ENCODE measurements at regions not wholly inside any gene's neighbourhood (a gene's known extent, or its start where the extent isn't known, plus 50 kb on each side); places are given as distances from the start of the nearest gene placed in this dataset.

- no peaks in the 10 kb centered on the region for H3K9me3 Mint-ChIP-seq
- ATAC-seq (replicated peaks in 1 of 2) (no peak), DNase-seq (no peak)
- no peak overlapping the region for H3K4me3 Mint-ChIP-seq
- no peak overlapping the region for H3K27ac Mint-ChIP-seq
- H3K36me3 Mint-ChIP-seq (ENCODE audit: insufficient read depth in 2 of 2) = no peaks in the 10 kb centered on the region
- no peaks in the 10 kb centered on the region for H3K4me1 Mint-ChIP-seq (ENCODE audit: low read depth)
- peaks cover 15% of the 10 kb centered on the region for H3K27me3 Mint-ChIP-seq (ENCODE audit: low read depth)
These were observed 175.5 kb upstream of the TUT7 start for GRCh38 chr9:86529496-86530275.

- Mint-ChIP-seq H3K27ac (no peak overlapping the region), H3K36me3 (ENCODE audit: insufficient read depth in 2 of 2) (no peaks in the 10 kb centered on the region), H3K27me3 (ENCODE audit: low read depth) (peaks cover 15% of the 10 kb centered on the region), H3K4me3 (no peak overlapping the region), H3K9me3 (no peaks in the 10 kb centered on the region), H3K4me1 (ENCODE audit: low read depth) (no peaks in the 10 kb centered on the region)
- no peak for ATAC-seq (replicated peaks in 1 of 2)
- DNase-seq = no peak
These were observed 171.8 kb upstream of the TUT7 start for GRCh38 chr9:86526021-86526420.

GRCh38 chr9:86525182-86525581, 171.0 kb upstream of the TUT7 start:
- no peak for DNase-seq
- Mint-ChIP-seq H3K9me3 (no peaks in the 10 kb centered on the region), H3K27ac (no peak overlapping the region), H3K27me3 (ENCODE audit: low read depth) (peaks cover 15% of the 10 kb centered on the region), H3K4me3 (no peak overlapping the region), H3K36me3 (ENCODE audit: insufficient read depth in 2 of 2) (no peaks in the 10 kb centered on the region), H3K4me1 (ENCODE audit: low read depth) (no peaks in the 10 kb centered on the region)
- ATAC-seq (replicated peaks in 1 of 2) = no peak

DNA sequence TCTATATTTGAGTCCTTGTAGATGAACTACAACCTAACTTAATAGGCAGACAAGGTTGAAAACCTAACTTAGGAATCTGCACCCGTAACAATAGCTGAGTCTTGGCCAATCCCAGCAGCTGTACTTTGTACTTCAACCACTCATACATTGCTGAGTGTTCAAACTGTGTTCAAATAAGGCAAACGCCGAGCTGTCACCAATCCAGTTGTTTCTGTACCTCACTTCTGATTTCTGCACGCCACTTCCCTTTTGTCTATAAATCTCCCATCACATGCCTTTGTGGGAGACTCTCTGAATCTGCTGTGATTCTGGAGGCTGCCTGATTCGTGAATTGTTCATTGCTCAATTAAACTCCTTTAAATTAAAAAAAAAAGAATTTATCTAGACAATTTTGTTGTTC, 167.8 kb upstream of the TUT7 start:
- Mint-ChIP-seq H3K27me3 (ENCODE audit: low read depth) (peaks cover 6% of the 10 kb centered on the region), H3K27ac (no peak overlapping the region), H3K9me3 (no peaks in the 10 kb centered on the region), H3K36me3 (ENCODE audit: insufficient read depth in 2 of 2) (no peaks in the 10 kb centered on the region), H3K4me1 (ENCODE audit: low read depth) (no peaks in the 10 kb centered on the region), H3K4me3 (no peak overlapping the region)
- no peak for ATAC-seq (replicated peaks in 1 of 2)
- no peak for DNase-seq

DNA sequence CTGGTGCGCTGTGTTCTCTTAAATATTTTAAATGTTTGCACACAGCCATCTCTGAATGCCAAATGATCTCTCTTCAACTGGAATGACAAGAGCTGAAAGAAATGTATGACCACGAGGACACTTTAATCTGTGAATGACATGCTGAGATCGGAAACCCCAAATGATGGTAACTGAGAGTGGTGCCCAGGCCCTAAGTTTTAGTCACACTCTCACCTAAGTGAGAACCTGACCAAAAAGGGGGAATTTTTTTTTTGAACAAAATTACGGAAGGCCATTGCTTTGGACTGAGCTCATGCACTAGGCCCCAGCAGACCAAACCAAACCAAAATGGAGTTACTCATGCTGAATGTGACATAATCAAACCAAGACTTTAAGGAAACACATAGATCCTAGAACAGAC, 167.1 kb upstream of the TUT7 start:
- no peak overlapping the region for H3K4me3 Mint-ChIP-seq

GRCh38 chr9:86519066-86519615, 164.9 kb upstream of the TUT7 start:
- Mint-ChIP-seq H3K4me1 (ENCODE audit: low read depth) (no peaks in the 10 kb centered on the region), H3K27ac (no peak overlapping the region), H3K9me3 (no peaks in the 10 kb centered on the region), H3K27me3 (ENCODE audit: low read depth) (peaks cover 17% of the 10 kb centered on the region), H3K4me3 (no peak overlapping the region), H3K36me3 (ENCODE audit: insufficient read depth in 2 of 2) (no peaks in the 10 kb centered on the region)
- ATAC-seq (replicated peaks in 1 of 2) = no peak
- DNase-seq = no peak

More for the DNA sequence above, 167.1 kb upstream of the TUT7 start:
- ATAC-seq (replicated peaks in 1 of 2) = no peak
- Mint-ChIP-seq H3K4me1 (ENCODE audit: low read depth) (no peaks in the 10 kb centered on the region), H3K27me3 (ENCODE audit: low read depth) (peaks cover 7% of the 10 kb centered on the region), H3K27ac (no peak overlapping the region), H3K36me3 (ENCODE audit: insufficient read depth in 2 of 2) (no peaks in the 10 kb centered on the region), H3K9me3 (no peaks in the 10 kb centered on the region)
- no peak for DNase-seq

DNA sequence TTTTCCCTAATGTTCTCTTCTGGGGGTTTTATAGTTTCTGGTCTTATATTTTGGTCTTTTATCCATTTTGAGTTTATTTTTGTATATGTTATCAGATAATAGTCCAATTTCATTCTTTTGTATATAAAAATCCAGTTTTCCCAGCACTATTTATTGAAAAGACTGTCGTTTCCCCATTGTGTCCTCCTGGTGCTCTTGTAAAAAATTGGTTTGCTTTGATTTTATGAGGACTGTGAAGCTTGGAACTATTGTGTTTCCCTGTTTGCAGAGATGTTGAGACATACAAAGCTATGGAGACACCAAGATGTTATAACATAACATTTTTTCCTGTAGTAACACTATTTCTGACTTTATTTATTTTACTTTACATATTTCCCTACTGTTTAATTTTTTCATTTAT, 163.3 kb upstream of the TUT7 start:
- Mint-ChIP-seq H3K27ac (no peak overlapping the region), H3K4me3 (no peak overlapping the region), H3K9me3 (no peaks in the 10 kb centered on the region), H3K4me1 (ENCODE audit: low read depth) (no peaks in the 10 kb centered on the region), H3K27me3 (ENCODE audit: low read depth) (peaks cover 25% of the 10 kb centered on the region), H3K36me3 (ENCODE audit: insufficient read depth in 2 of 2) (no peaks in the 10 kb centered on the region)
- DNase-seq (no peak), ATAC-seq (replicated peaks in 1 of 2) (no peak)

DNA sequence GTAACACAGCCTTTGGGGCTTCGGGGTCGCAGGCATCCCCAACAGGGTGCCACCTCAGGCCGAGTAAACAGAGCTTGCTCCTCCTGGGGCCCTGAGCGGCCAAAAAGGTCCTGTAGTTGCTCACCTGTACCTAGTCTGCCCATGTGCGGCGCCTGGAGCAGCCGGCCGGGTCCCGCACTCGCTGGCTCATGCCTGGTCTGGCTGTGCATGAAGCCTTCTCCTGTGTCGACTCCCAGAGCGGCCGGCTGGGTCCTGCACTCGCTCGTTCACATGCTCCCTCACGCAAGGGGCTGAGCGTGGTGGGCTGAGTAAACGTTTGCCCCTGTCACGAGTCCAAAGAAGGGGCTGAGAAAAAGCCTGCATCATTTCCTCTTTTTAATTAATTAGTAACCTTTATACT, 162.4 kb upstream of the TUT7 start:
- Mint-ChIP-seq H3K27ac (no peak overlapping the region), H3K4me1 (ENCODE audit: low read depth) (no peaks in the 10 kb centered on the region), H3K36me3 (ENCODE audit: insufficient read depth in 2 of 2) (no peaks in the 10 kb centered on the region), H3K4me3 (no peak overlapping the region), H3K27me3 (ENCODE audit: low read depth) (peaks cover 25% of the 10 kb centered on the region), H3K9me3 (no peaks in the 10 kb centered on the region)
- no peak for ATAC-seq (replicated peaks in 1 of 2)
- DNase-seq = no peak

GRCh38 chr9:86515221-86515620, 161.0 kb upstream of the TUT7 start:
- H3K27ac Mint-ChIP-seq = no peak overlapping the region
- no peak for DNase-seq
- H3K36me3 Mint-ChIP-seq (ENCODE audit: insufficient read depth in 2 of 2) = no peaks in the 10 kb centered on the region
- H3K4me3 Mint-ChIP-seq = no peak overlapping the region
- no peak for ATAC-seq (replicated peaks in 1 of 2)
- H3K9me3 Mint-ChIP-seq = no peaks in the 10 kb centered on the region
- H3K4me1 Mint-ChIP-seq (ENCODE audit: low read depth) = no peaks in the 10 kb centered on the region
- H3K27me3 Mint-ChIP-seq (ENCODE audit: low read depth) = peaks cover 25% of the 10 kb centered on the region

GRCh38 chr9:86513429-86513828, 159.2 kb upstream of the TUT7 start:
- H3K27ac Mint-ChIP-seq = no peak overlapping the region
- H3K9me3 Mint-ChIP-seq = no peaks in the 10 kb centered on the region
- ATAC-seq (replicated peaks in 1 of 2) (no peak), DNase-seq (no peak)
- no peaks in the 10 kb centered on the region for H3K36me3 Mint-ChIP-seq (ENCODE audit: insufficient read depth in 2 of 2)
- no peaks in the 10 kb centered on the region for H3K4me1 Mint-ChIP-seq (ENCODE audit: low read depth)
- peaks cover 25% of the 10 kb centered on the region for H3K27me3 Mint-ChIP-seq (ENCODE audit: low read depth)
- H3K4me3 Mint-ChIP-seq = no peak overlapping the region

DNA sequence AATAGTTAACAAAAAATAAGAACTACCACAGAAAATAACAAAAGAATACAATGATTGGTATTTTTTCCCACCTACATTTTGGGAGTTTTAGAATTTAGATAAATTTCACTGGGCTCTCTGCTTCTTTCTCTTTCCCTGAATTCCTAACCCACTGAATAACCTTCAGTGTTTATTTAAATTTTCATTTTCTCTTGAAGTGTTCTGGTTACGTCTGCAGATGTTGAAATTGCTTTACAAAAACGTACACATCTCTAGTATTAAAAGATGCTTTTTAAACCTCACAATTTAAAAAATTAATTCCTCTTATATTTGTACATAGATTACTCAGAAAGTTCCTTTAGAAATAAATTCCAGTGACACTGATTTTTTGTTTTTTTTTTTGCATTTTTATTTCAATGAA, 158.7 kb upstream of the TUT7 start:
- no peaks in the 10 kb centered on the region for H3K36me3 Mint-ChIP-seq (ENCODE audit: insufficient read depth in 2 of 2)
- no peak overlapping the region for H3K27ac Mint-ChIP-seq
- H3K9me3 Mint-ChIP-seq = no peaks in the 10 kb centered on the region
- H3K4me1 Mint-ChIP-seq (ENCODE audit: low read depth) = no peaks in the 10 kb centered on the region
- H3K4me3 Mint-ChIP-seq = no peak overlapping the region
- H3K27me3 Mint-ChIP-seq (ENCODE audit: low read depth) = peaks cover 25% of the 10 kb centered on the region
- no peak for ATAC-seq (replicated peaks in 1 of 2)
- no peak for DNase-seq

DNA sequence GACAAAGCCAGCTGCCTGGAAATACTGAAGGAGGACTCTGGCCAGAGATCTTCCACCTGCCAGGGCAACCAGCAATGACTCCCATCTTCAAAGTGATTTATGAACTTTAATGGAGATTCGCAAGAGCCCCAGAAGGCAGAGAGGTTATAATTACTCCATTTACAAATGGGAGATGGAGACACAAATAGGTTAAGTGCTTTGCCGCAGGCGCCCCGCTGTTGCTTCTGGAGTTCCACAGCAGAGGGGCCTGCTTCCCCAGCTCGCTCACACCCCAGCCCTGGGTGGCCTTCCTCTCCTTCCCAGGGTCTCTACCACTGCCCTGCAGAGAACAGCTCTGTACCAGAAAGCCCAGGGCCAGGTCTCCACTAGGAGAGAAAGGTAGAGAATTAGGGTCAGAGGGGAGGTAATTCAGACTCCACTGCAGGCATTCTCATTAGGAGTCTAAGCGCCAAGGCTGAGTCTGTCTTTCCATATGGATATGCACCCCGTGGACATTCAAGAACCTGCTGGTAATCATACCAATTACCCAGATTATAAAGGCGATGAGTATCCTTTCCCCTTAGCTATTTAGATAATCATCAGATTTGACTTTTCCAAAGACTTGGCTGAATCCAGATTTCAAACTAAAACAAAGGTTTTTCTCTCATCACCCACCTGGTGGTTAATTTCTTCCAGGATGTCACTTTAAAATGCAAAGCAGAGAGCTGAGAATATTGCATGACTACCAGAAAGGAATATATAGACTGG, 157.6 kb upstream of the TUT7 start:
- Mint-ChIP-seq H3K27me3 (ENCODE audit: low read depth) (peaks cover 25% of the 10 kb centered on the region), H3K4me1 (ENCODE audit: low read depth) (no peaks in the 10 kb centered on the region), H3K4me3 (no peak overlapping the region), H3K36me3 (ENCODE audit: insufficient read depth in 2 of 2) (no peaks in the 10 kb centered on the region), H3K27ac (no peak overlapping the region), H3K9me3 (no peaks in the 10 kb centered on the region)
- DNase-seq = no peak
- ATAC-seq (replicated peaks in 1 of 2) = no peak

DNA sequence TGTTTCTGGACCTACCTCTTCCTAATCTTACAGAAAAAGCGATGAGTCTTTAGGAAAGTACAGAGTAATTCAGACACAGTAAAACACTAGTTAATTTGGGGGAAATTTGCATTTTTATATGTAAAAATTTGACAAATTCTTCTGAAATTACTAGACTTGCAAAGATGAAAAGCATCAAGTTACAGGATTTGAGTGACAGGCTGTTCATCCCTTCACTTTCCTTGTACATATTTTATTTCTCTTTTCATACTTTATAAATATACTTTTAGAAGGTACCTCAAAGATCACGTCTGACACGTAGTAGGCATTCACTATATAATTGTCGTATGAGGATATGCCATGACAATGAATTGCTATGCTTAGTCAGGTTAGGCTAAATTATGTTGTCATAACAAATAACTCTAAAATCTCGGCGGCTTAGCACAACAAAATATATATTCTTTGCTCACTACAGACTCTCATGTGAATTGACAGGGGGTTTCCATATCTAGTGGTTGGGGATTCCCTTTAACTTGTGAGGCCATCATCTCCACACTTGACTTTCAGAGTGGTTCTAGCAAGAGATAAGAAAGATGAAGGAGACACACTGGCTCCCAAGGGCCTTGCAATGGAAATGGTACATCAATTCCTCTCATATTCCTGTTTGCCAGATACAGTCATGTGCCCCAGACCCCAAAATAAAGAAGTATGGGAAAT, 154.1 kb upstream of the TUT7 start:
- H3K4me3 Mint-ChIP-seq = no peak overlapping the region
- DNase-seq (no peak), ATAC-seq (replicated peaks in 1 of 2) (peak in 1 of 2 donors; percentile 43)
- H3K27ac Mint-ChIP-seq = no peak overlapping the region
- H3K9me3 Mint-ChIP-seq = no peaks in the 10 kb centered on the region
- no peaks in the 10 kb centered on the region for H3K36me3 Mint-ChIP-seq (ENCODE audit: insufficient read depth in 2 of 2)
- peaks cover 12% of the 10 kb centered on the region for H3K27me3 Mint-ChIP-seq (ENCODE audit: low read depth)
- H3K4me1 Mint-ChIP-seq (ENCODE audit: low read depth) = no peaks in the 10 kb centered on the region
